H1 (cell line): ENCODE measurements at regions not wholly inside any gene's neighbourhood (a gene's known extent, or its start where the extent isn't known, plus 50 kb on each side); places are given as distances from the start of the nearest gene placed in this dataset.

Source experiments
- ASH2L ChIP-seq: fragments of 200-600, 300-600 bp; sonication (generic); IDR thresholded peaks from one replicate; pipeline ENCODE4 v1.7.1; 2017; ENCODE audit warnings: low read length
- TAF7 ChIP-seq: optimal IDR thresholded peaks from 2 replicates; pipeline ENCODE3; 2011; ENCODE audit warnings: low read depth, mild to moderate bottlenecking, inconsistent platforms, low read length, moderate library complexity, borderline replicate concordance
- ZNF274 ChIP-seq: IDR thresholded peaks from 2 replicates; pipeline ENCODE4 v1.7.0; 2012; ENCODE audit warnings: low read length, borderline replicate concordance; ENCODE audit errors: extremely low read depth
- TF ChIP-seq, protein P1 (sequence below): IDR thresholded peaks from 2 replicates; pipeline ENCODE4 v1.6.1; 2012; ENCODE audit warnings: inconsistent platforms

DNA sequence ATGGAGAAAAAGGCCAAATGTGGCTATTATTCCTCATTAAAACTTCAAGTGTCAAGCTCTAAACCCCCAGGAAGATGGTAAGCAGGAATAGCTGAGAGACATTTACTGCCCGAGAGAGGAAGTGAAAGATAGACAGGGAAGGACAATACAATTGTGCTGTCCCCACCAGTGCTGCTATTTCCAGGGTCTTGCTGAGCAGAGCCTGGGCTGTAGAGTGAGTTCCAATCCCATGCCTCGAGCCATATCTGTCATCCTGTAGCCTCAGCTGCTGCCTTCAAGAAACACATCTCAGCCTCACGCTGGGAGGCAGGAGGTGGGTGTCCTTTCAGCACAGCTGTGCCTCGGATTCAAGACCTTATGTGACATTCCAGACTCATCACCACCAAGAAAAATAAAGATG, 114.0 kb downstream of the RPAP3 start (continued):
- no peak for TF ChIP-seq ASH2L
- TF ChIP-seq, protein P1, sequence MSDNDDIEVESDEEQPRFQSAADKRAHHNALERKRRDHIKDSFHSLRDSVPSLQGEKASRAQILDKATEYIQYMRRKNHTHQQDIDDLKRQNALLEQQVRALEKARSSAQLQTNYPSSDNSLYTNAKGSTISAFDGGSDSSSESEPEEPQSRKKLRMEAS = no peak
- TF ChIP-seq ZNF274 = no peak
- no peak for TF ChIP-seq TAF7
